Sigmoid colon (tissue), 4 donors: ENCODE measurements at regions not wholly inside any gene's neighbourhood (a gene's known extent, or its start where the extent isn't known, plus 50 kb on each side); places are given as distances from the start of the nearest gene placed in this dataset.

Experiments
- EP300 ChIP-seq, 4 donors: sonication (generic); formaldehyde crosslinking; IDR thresholded peaks; one replicate each; pipeline ENCODE4 v1.6.1; 2017; ENCODE audit warnings: antibody characterized with exemption in 4 of 4
- POLR2A ChIP-seq, 2 donors: fragments of 450-650 bp; IDR thresholded peaks; one replicate each; pipeline ENCODE4 v1.6.1; 2016; ENCODE audit warnings: antibody characterized with exemption in 2 of 2, mild to moderate bottlenecking in 2 of 2, moderate library complexity in 2 of 2
- POLR2AphosphoS5 ChIP-seq, 4 donors: sonication (generic); formaldehyde crosslinking; IDR thresholded peaks; one replicate each; pipeline ENCODE4 v1.6.1; 2017; ENCODE audit warnings: antibody characterized with exemption in 4 of 4
- TF ChIP-seq, protein P1 (sequence below), 4 experiments: fragments of 450-650 bp in 3 of 4; fragments of 200-600 bp in 1 of 4; IDR thresholded peaks; one replicate each; pipeline ENCODE4 v1.5.1; 2016 to 2019; ENCODE audit warnings: antibody characterized with exemption in 4 of 4, mild to moderate bottlenecking in 3 of 4, moderate library complexity in 2 of 4

- TF ChIP-seq POLR2A (IDR thresholded peaks at IDR 0.05) (no peak), POLR2AphosphoS5 (IDR thresholded peaks at IDR 0.05) (no peak), EP300 (IDR thresholded peaks at IDR 0.05) (no peak)
- TF ChIP-seq, protein P1, sequence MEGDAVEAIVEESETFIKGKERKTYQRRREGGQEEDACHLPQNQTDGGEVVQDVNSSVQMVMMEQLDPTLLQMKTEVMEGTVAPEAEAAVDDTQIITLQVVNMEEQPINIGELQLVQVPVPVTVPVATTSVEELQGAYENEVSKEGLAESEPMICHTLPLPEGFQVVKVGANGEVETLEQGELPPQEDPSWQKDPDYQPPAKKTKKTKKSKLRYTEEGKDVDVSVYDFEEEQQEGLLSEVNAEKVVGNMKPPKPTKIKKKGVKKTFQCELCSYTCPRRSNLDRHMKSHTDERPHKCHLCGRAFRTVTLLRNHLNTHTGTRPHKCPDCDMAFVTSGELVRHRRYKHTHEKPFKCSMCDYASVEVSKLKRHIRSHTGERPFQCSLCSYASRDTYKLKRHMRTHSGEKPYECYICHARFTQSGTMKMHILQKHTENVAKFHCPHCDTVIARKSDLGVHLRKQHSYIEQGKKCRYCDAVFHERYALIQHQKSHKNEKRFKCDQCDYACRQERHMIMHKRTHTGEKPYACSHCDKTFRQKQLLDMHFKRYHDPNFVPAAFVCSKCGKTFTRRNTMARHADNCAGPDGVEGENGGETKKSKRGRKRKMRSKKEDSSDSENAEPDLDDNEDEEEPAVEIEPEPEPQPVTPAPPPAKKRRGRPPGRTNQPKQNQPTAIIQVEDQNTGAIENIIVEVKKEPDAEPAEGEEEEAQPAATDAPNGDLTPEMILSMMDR (IDR thresholded peaks at IDR 0.05): no peak
These were observed 294.7 kb downstream of the SIPA1L2 start for GRCh38 chr1:232335261-232335660.
